Endothelial cell of umbilical vein (primary cell): ENCODE measurements at regions not wholly inside any gene's neighbourhood (a gene's known extent, or its start where the extent isn't known, plus 50 kb on each side); places are given as distances from the start of the nearest gene placed in this dataset.

Experiments used
- BruUV-seq: library from RNA; stranded (reverse); fragments of 400-500 nt; replicated peaks from 2 replicates; lab custom pipeline; 2021; lab: Mats Ljungman, UMichigan
- CTCF ChIA-PET: fragments of 300-600, 350-600 bp; sonication (Branson Sonifier 250); formaldehyde crosslinking; loops from one replicate; lab custom pipeline; 2021; ENCODE audit warnings: antibody characterized with exemption, inconsistent platforms; lab: Charles Lee
- POLR2A ChIA-PET: fragments of 300-600, 350-600 bp; sonication (Branson Sonifier 250); formaldehyde crosslinking; loops from one replicate; lab custom pipeline; 2021; ENCODE audit warnings: antibody characterized with exemption, inconsistent platforms; lab: Charles Lee
- DNase-seq: peaks from one replicate; pipeline ENCODE4 v3.0.0-alpha.2; 2011; ENCODE audit warnings: low read depth, low spot score
- FAIRE-seq: peaks from 2 replicates; lab custom pipeline; 2011; peaks lifted over from hg19 to GRCh38; lab: Jason Lieb, UNC
- H2AFZ ChIP-seq: 2 replicates; pipeline ENCODE4 v1.6.0; 2012; ENCODE audit warnings: low read depth, low read length, control low read depth, inconsistent platforms
- H3K27ac ChIP-seq: 2 replicates; pipeline ENCODE4 v1.5.1; 2011; ENCODE audit warnings: low read depth, mild to moderate bottlenecking, control low read depth, low read length, moderate library complexity; ENCODE audit not compliant: insufficient read depth
- H3K27me3 ChIP-seq, 2 experiments: 2 replicates each; pipeline versions ENCODE4 v1.6.0 to v1.6.1; 2011; ENCODE audit warnings: low read length in 2 of 2, mixed read lengths in 1 of 2; ENCODE audit not compliant: control insufficient read depth in 2 of 2, insufficient read depth in 2 of 2
- H3K36me3 ChIP-seq, 2 experiments: 2 replicates in 1 of 2; 3 replicates in 1 of 2; pipeline ENCODE4 v1.5.1; 2011; ENCODE audit warnings: low read length in 2 of 2, mild to moderate bottlenecking in 1 of 2, moderate library complexity in 1 of 2; ENCODE audit not compliant: control insufficient read depth in 2 of 2, insufficient read depth in 2 of 2; ENCODE audit errors: extremely low read depth in 1 of 2
- H3K4me1 ChIP-seq: 3 replicates; pipeline ENCODE4 v1.5.1; 2011; ENCODE audit warnings: mild to moderate bottlenecking, low read length; ENCODE audit not compliant: control insufficient read depth, insufficient read depth; ENCODE audit errors: extremely low read depth
- H3K4me2 ChIP-seq: 2 replicates; pipeline ENCODE4 v1.6.1; 2011; ENCODE audit warnings: low read length, control low read depth, mixed read lengths; ENCODE audit not compliant: insufficient read depth
- H3K4me3 ChIP-seq, 3 experiments: fragments of 200-600 bp in 1 of 3; sonication (generic), shearing (Covaris generic) in 1 of 3; replicated peaks in 1 of 3; 2 replicates each; pipeline ENCODE4 v1.5.1; 2011 to 2016; ENCODE audit warnings: control low read depth in 3 of 3, low read length in 3 of 3, mild to moderate bottlenecking in 2 of 3, inconsistent platforms in 1 of 3, low read depth in 1 of 3, moderate library complexity in 1 of 3; ENCODE audit not compliant: insufficient read depth in 1 of 3
- H3K79me2 ChIP-seq: 2 replicates; pipeline ENCODE4 v1.6.0; 2012; ENCODE audit warnings: low read length, inconsistent platforms; ENCODE audit not compliant: control insufficient read depth, insufficient read depth
- H3K9ac ChIP-seq: replicated peaks from 2 replicates; pipeline ENCODE3; 2011; ENCODE audit warnings: low read length, control low read depth; ENCODE audit not compliant: insufficient read depth; ENCODE audit errors: extremely low read depth
- H3K9me1 ChIP-seq: replicated peaks from 3 replicates; pipeline ENCODE4 v1.6.0; 2011; ENCODE audit warnings: mild to moderate bottlenecking, low read length; ENCODE audit not compliant: control insufficient read depth, insufficient read depth; ENCODE audit errors: extremely low read depth
- H3K9me3 ChIP-seq: replicated peaks from 2 replicates; pipeline ENCODE4 v1.5.1; 2012; ENCODE audit warnings: low read length, inconsistent platforms; ENCODE audit not compliant: control insufficient read depth, insufficient read depth
- H4K20me1 ChIP-seq: replicated peaks from 2 replicates; pipeline ENCODE3; 2011; ENCODE audit warnings: mild to moderate bottlenecking, low read length; ENCODE audit not compliant: control insufficient read depth, insufficient read depth; ENCODE audit errors: extremely low read depth
- CTCF ChIP-seq, 2 donors: IDR thresholded peaks; 1 replicate in 1 of 2; 2 replicates in 1 of 2; pipeline ENCODE4 v1.5.1; 2011; ENCODE audit warnings: low read length in 2 of 2, mild to moderate bottlenecking in 2 of 2, moderate library complexity in 2 of 2, control low read depth in 1 of 2, inconsistent platforms in 1 of 2, low read depth in 1 of 2; ENCODE audit not compliant: insufficient read depth in 1 of 2; ENCODE audit errors: extremely low read depth in 1 of 2
- EZH2 ChIP-seq: IDR thresholded peaks from 2 replicates; pipeline ENCODE4 v1.6.1; 2012; ENCODE audit warnings: borderline replicate concordance, low read depth, mild to moderate bottlenecking, moderate library complexity, low read length, inconsistent platforms; ENCODE audit not compliant: severe bottlenecking
- FOS ChIP-seq: IDR thresholded peaks from 2 replicates; pipeline ENCODE4 v1.6.1; 2011; ENCODE audit warnings: mild to moderate bottlenecking, low read length, moderate library complexity, borderline replicate concordance; ENCODE audit not compliant: insufficient read depth
- GATA2 ChIP-seq: IDR thresholded peaks from 2 replicates; pipeline ENCODE4 v1.7.0; 2011; ENCODE audit warnings: low read depth, mild to moderate bottlenecking, moderate library complexity, mixed read lengths, low read length; ENCODE audit not compliant: insufficient read length, insufficient read depth
- JUN ChIP-seq: IDR thresholded peaks from 2 replicates; pipeline ENCODE4 v1.6.1; 2011; ENCODE audit warnings: borderline replicate concordance, low read depth; ENCODE audit not compliant: insufficient read length, insufficient read depth
- MAX ChIP-seq: IDR thresholded peaks from 2 replicates; pipeline ENCODE4 v1.6.1; 2011; ENCODE audit not compliant: insufficient read depth, insufficient read length
- MYC ChIP-seq: IDR thresholded peaks from one replicate; pipeline ENCODE4 v1.6.1; 2011; ENCODE audit warnings: mild to moderate bottlenecking, low read depth, low read length
- POLR2A ChIP-seq: IDR thresholded peaks from 2 replicates; pipeline ENCODE4 v1.6.1; 2012; ENCODE audit warnings: low read depth, mild to moderate bottlenecking, control low read depth, low read length
- POLR2AphosphoS5 ChIP-seq: IDR thresholded peaks from 2 replicates; pipeline ENCODE4 v1.6.1; 2012; ENCODE audit warnings: low read depth, mild to moderate bottlenecking, control low read depth, low read length, moderate library complexity; ENCODE audit not compliant: insufficient read depth
- dilution Hi-C: fragments of 300-500 bp; cut with MboI; formaldehyde crosslinking; loops from one replicate; pipeline ENCODE4 v1.15.0; 2019; ENCODE audit warnings: low sequenced_read_pairs; ENCODE audit not compliant: extremely low pct_ligation_motif_present
- intact Hi-C: fragments of 100-400 bp; cut with micrococcal nuclease; formaldehyde crosslinking; loops from one replicate; pipeline ENCODE4 v1.10.0; 2022

- no TSS peak for BruUV-seq
- H3K79me2 ChIP-seq, result no peaks in the 10 kb centered on the region
Observed at GRCh38 chr5:12901696-12902095, 997.5 kb upstream of the CTNND2 start.

More at GRCh38 chr5:12901696-12902095, 997.5 kb upstream of the CTNND2 start:
- Histone ChIP-seq H3K4me2 (no peak overlapping the region), H3K27ac (no peak overlapping the region), H3K4me1 (no peaks in the 10 kb centered on the region), H3K27me3 (no peaks in the 10 kb centered on the region), H3K9me1 (no peaks in the 10 kb centered on the region), H3K36me3 (no peaks in the 10 kb centered on the region), H3K4me3 (no peak overlapping the region), H2AFZ (no peak overlapping the region), H4K20me1 (no peaks in the 10 kb centered on the region), H3K9ac (no peak overlapping the region), H3K9me3 (no peaks in the 10 kb centered on the region)
- dilution Hi-C loops, result no loop called here
- intact Hi-C loops, result no loop called here
- FAIRE-seq (no peak), DNase-seq (no peak)
- TF ChIP-seq JUN, result no peak
- no peak for TF ChIP-seq POLR2AphosphoS5
- TF ChIP-seq FOS, result no peak
- TF ChIP-seq MAX, result no peak
- no peak for TF ChIP-seq MYC
- no peak for TF ChIP-seq POLR2A
- no peak for TF ChIP-seq CTCF (IDR thresholded peaks at IDR 0.05; ENCODE audit: extremely low read depth in 1 of 2, insufficient read depth in 1 of 2, low read depth in 1 of 2, low read length in 2 of 2)
- TF ChIP-seq EZH2, result no peak
- TF ChIP-seq GATA2, result no peak
- ChIA-PET CTCF (no interaction called here), POLR2A (no interaction called here)
